ENCODE measurements at regions not wholly inside any gene's neighbourhood (a gene's known extent, or its start where the extent isn't known, plus 50 kb on each side); places are given as distances from the start of the nearest gene placed in this dataset.

DNA sequence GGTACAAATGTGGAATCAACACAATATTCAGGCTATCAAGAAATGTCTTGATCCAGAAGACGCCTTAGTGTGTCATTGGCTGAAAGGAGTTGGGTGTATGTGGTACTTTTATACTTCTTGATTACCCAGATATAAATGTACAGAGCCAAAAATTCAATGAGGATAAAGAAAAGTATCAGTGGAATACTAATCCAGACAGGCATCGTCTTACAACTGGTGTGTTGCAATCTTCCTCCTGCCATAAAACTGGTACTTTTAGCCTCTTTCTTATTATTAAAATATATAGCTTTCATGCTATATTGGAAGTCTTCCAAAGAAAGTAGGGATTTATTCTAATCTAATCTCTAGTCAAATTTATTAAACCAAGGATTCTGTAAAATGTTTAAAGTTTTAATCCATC lies 388.6 kb upstream of the MIR17HG start:
- intact Hi-C loops (cut with DNase I): no loop called here
- H3K36me3 ChIP-seq: no peaks in the 10 kb centered on the region

GRCh38 chr13:90968166-90968904 lies 379.2 kb upstream of the MIR17HG start:
- WGBS, 2 donors: 29 to 41% methylated on average over 2 of the region's 2 CpGs
- Histone ChIP-seq H3K9me3 (no peaks in the 10 kb centered on the region), H3K27ac (no peak overlapping the region)

More for the DNA sequence above, 388.6 kb upstream of the MIR17HG start:
- H3K27ac ChIP-seq: no peak overlapping the region
- no peaks in the 10 kb centered on the region for H3K27me3 ChIP-seq
- no peak for ATAC-seq
- WGBS, 2 donors: 78 to 87% methylated on average over 2 of the region's 2 CpGs
- H3K9me3 ChIP-seq: no peaks in the 10 kb centered on the region
- no peaks in the 10 kb centered on the region for H3K4me1 ChIP-seq
- TF ChIP-seq CTCF (IDR thresholded peaks at IDR 0.05): no peak
- DNase-seq: no peak
- no peak overlapping the region for H3K4me3 ChIP-seq

GRCh38 chr13:90974249-90974975 lies 373.1 kb upstream of the MIR17HG start:
- intact Hi-C loops (cut with DNase I): no loop called here
- 19 to 28% methylated on average over 3 of the region's 3 CpGs for WGBS, 2 donors
- H3K9me3 ChIP-seq: no peaks in the 10 kb centered on the region
- no peak for TF ChIP-seq CTCF (IDR thresholded peaks at IDR 0.05)
- no peaks in the 10 kb centered on the region for H3K36me3 ChIP-seq
- H3K4me1 ChIP-seq: no peaks in the 10 kb centered on the region
- DNase-seq (no peak), ATAC-seq (no peak)
- H3K27ac ChIP-seq: no peak overlapping the region
- H3K4me3 ChIP-seq: no peak overlapping the region
- H3K27me3 ChIP-seq: peaks cover 0 to 5% (median 0%) of the 10 kb centered on the region in 7 donors

More at GRCh38 chr13:90968166-90968904, 379.2 kb upstream of the MIR17HG start:
- Histone ChIP-seq H3K27me3 (peaks cover 0 to 5% (median 0%) of the 10 kb centered on the region in 7 donors), H3K4me3 (no peak overlapping the region), H3K4me1 (no peaks in the 10 kb centered on the region), H3K36me3 (no peaks in the 10 kb centered on the region)
- intact Hi-C loops (cut with DNase I): no loop called here
- ATAC-seq: no peak
- no peak for DNase-seq
- peak in 8 of 9 donors; percentile 9 to 44 (median 19) for TF ChIP-seq CTCF (IDR thresholded peaks at IDR 0.05)

- H3K27ac ChIP-seq: no peak overlapping the region
- H3K27me3 ChIP-seq: no peaks in the 10 kb centered on the region
- 73 to 90% methylated on average over 3 of the region's 3 CpGs for WGBS, 2 donors
- no peaks in the 10 kb centered on the region for H3K4me1 ChIP-seq
- TF ChIP-seq CTCF (IDR thresholded peaks at IDR 0.05): no peak
- no peaks in the 10 kb centered on the region for H3K9me3 ChIP-seq
- no peaks in the 10 kb centered on the region for H3K36me3 ChIP-seq
- DNase-seq (no peak), ATAC-seq (no peak)
- intact Hi-C loops (cut with DNase I): no loop called here
- no peak overlapping the region for H3K4me3 ChIP-seq
These were observed 368.4 kb upstream of the MIR17HG start for GRCh38 chr13:90979059-90979458.

Measured in heart right ventricle (tissue), 16 donors.